A549 (cell line): ENCODE measurements at regions not wholly inside any gene's neighbourhood (a gene's known extent, or its start where the extent isn't known, plus 50 kb on each side); places are given as distances from the start of the nearest gene placed in this dataset.

Source experiments
- ATAC-seq, 2 experiments: fragments of 200-7000 bp in 1 of 2; fragments of >200 bp in 1 of 2; cut with Nextera tagmentation in 1 of 2; cut with Tn5 transposase in 1 of 2; 3 replicates each; pipeline versions ENCODE4 v1.8.0 to v1.9.1; 2018 to 2020; ENCODE audit warnings: mild to moderate bottlenecking in 1 of 2, moderate library complexity in 1 of 2
- CTCF ChIA-PET: fragments of 300-600 bp; sonication (Branson Sonifier 250); formaldehyde crosslinking; extraction: SDS; loops from one replicate; lab custom pipeline; 2021; ENCODE audit warnings: antibody characterized with exemption, inconsistent platforms; lab: Yijun Ruan, JAX
- POLR2A ChIA-PET: fragments of 350-600 bp; formaldehyde crosslinking; extraction: SDS; loops from one replicate; lab custom pipeline; 2021; ENCODE audit warnings: antibody characterized with exemption, inconsistent platforms; lab: Yijun Ruan, JAX
- DNase-seq, 2 experiments: peaks; one replicate each; pipeline versions ENCODE4 v3.0.0 to v3.0.0-alpha.2; 2011 to 2016; ENCODE audit warnings: low read depth in 1 of 2, low spot score in 1 of 2
- FAIRE-seq: peaks from 2 replicates; lab custom pipeline; 2011; peaks lifted over from hg19 to GRCh38; lab: Jason Lieb, UNC
- H3K27ac ChIP-seq, 2 experiments: fragments of >200 bp; sonication (Bioruptor Twin); formaldehyde crosslinking; 3 replicates each; pipeline ENCODE4 v1.5.1; 2016 to 2017
- H3K4me1 ChIP-seq: fragments of >200 bp; sonication (Bioruptor Twin); formaldehyde crosslinking; 3 replicates; pipeline ENCODE4 v1.6.1; 2016
- H3K4me2 ChIP-seq: fragments of >200 bp; sonication (Bioruptor Twin); formaldehyde crosslinking; 3 replicates; pipeline ENCODE4 v1.6.1; 2016
- H3K4me3 ChIP-seq: fragments of >200 bp; sonication (Bioruptor Twin); formaldehyde crosslinking; 3 replicates; pipeline ENCODE4 v1.5.1; 2016
- H3K9me3 ChIP-seq: fragments of >200 bp; sonication (Bioruptor Twin); formaldehyde crosslinking; 3 replicates; pipeline ENCODE4 v1.6.1; 2016
- BHLHE40 ChIP-seq: IDR thresholded peaks from 2 replicates; pipeline ENCODE4 v1.6.1; 2012; ENCODE audit warnings: low read depth, low read length, inconsistent platforms
- CBX2 ChIP-seq: fragments of 200-600 bp; sonication (generic); IDR thresholded peaks from 2 replicates; pipeline ENCODE4 v1.6.1; 2016; ENCODE audit warnings: low read depth, mild to moderate bottlenecking, borderline replicate concordance
- CHD2 ChIP-seq: fragments of 150-350 bp; IDR thresholded peaks from 2 replicates; pipeline ENCODE4 v1.6.1; 2014; ENCODE audit warnings: low read length; ENCODE audit not compliant: partially characterized antibody
- EP300 ChIP-seq, 2 experiments: fragments of >200 bp; sonication (Bioruptor Twin); formaldehyde crosslinking; IDR thresholded peaks; 2 replicates in 1 of 2; 3 replicates in 1 of 2; pipeline ENCODE4 v1.6.1; 2016 to 2017
- FOSB ChIP-seq: fragments of 250-450 bp; sonication (Bioruptor Pico); IDR thresholded peaks from 2 replicates; pipeline ENCODE4 v1.5.0; 2020; ENCODE audit warnings: mild to moderate bottlenecking, moderate library complexity
- FOXS1 ChIP-seq: fragments of 250-450 bp; sonication (Bioruptor Pico); IDR thresholded peaks from 2 replicates; pipeline ENCODE4 v1.5.0; 2020; ENCODE audit warnings: mild to moderate bottlenecking, moderate library complexity
- HDAC2 ChIP-seq: fragments of 200-600 bp; sonication (generic); IDR thresholded peaks from 2 replicates; pipeline ENCODE4 v1.6.1; 2016
- HEYL ChIP-seq: fragments of 250-450 bp; sonication (Bioruptor Pico); IDR thresholded peaks from 2 replicates; pipeline ENCODE4 v1.8.0; 2021; ENCODE audit warnings: mild to moderate bottlenecking, moderate library complexity
- JUN ChIP-seq, 2 experiments: fragments of >200 bp; sonication (Bioruptor Twin); formaldehyde crosslinking; IDR thresholded peaks; 2 replicates in 1 of 2; 3 replicates in 1 of 2; pipeline ENCODE4 v1.6.1; 2016 to 2017
- JUNB ChIP-seq: fragments of >200 bp; sonication (Bioruptor Twin); formaldehyde crosslinking; IDR thresholded peaks from 2 replicates; pipeline ENCODE4 v1.6.1; 2016
- KDM1A ChIP-seq: fragments of 200-600 bp; sonication (generic); IDR thresholded peaks from 2 replicates; pipeline ENCODE4 v1.6.1; 2016; ENCODE audit warnings: low read depth, mild to moderate bottlenecking
- KDM5A ChIP-seq: fragments of 200-600 bp; sonication (generic); IDR thresholded peaks from 2 replicates; pipeline ENCODE4 v1.6.1; 2016; ENCODE audit warnings: antibody characterized with exemption, mild to moderate bottlenecking
- MAZ ChIP-seq: fragments of 150-350 bp; IDR thresholded peaks from 2 replicates; pipeline ENCODE4 v1.6.1; 2014; ENCODE audit warnings: antibody characterized with exemption, low read depth, low read length, borderline replicate concordance
- NPAS2 ChIP-seq: fragments of 250-450 bp; sonication (Bioruptor Pico); IDR thresholded peaks from 2 replicates; pipeline ENCODE4 v1.8.0; 2022; ENCODE audit warnings: mild to moderate bottlenecking, moderate library complexity, borderline replicate concordance
- POLR2A ChIP-seq: IDR thresholded peaks from 2 replicates; pipeline ENCODE4 v1.6.1; 2012; ENCODE audit warnings: mild to moderate bottlenecking, low read length
- POLR2AphosphoS2 ChIP-seq: conservative IDR thresholded peaks from 2 replicates; pipeline ENCODE4 v1.6.1; 2012; ENCODE audit warnings: low read length, improper control_type of control experiment, inconsistent platforms
- RARB ChIP-seq: fragments of 250-450 bp; sonication (Bioruptor Pico); IDR thresholded peaks from 2 replicates; pipeline ENCODE4 v1.8.0; 2021; ENCODE audit warnings: mild to moderate bottlenecking, moderate library complexity
- RCOR1 ChIP-seq: fragments of 150-350 bp; IDR thresholded peaks from 2 replicates; pipeline ENCODE4 v1.6.1; 2014; ENCODE audit warnings: antibody characterized with exemption, low read length, low read depth
- TFCP2L1 ChIP-seq: fragments of 250-450 bp; sonication (Bioruptor Pico); IDR thresholded peaks from 2 replicates; pipeline ENCODE4 v1.5.0; 2021; ENCODE audit warnings: mild to moderate bottlenecking
- ZFP36 ChIP-seq: fragments of 450-650 bp; IDR thresholded peaks from 2 replicates; pipeline ENCODE4 v1.6.1; 2014; ENCODE audit warnings: borderline replicate concordance; ENCODE audit not compliant: partially characterized antibody
- WGBS: methylation state at CpG from one replicate; pipeline ENCODE4 v1.1.6; 2017; ENCODE audit errors: missing lambda C conversion rate; 5-methylcytosine and 5-hydroxymethylcytosine counted together
- TF ChIP-seq, protein P1 (sequence below): IDR thresholded peaks from 2 replicates; pipeline ENCODE4 v1.6.1; 2012
- TF ChIP-seq, protein P2 (sequence below): fragments of >200 bp; sonication (Bioruptor Twin); formaldehyde crosslinking; IDR thresholded peaks from 2 replicates; pipeline ENCODE4 v1.6.1; 2016
- TF ChIP-seq, protein P3 (sequence below): fragments of 150-350 bp; IDR thresholded peaks from 2 replicates; pipeline ENCODE4 v1.6.1; 2014; ENCODE audit warnings: low read depth, mild to moderate bottlenecking, low read length
- TF ChIP-seq, protein P4 (sequence below): IDR thresholded peaks from 2 replicates; pipeline ENCODE4 v1.6.1; 2012; ENCODE audit warnings: low read depth, borderline replicate concordance
- TF ChIP-seq, protein P5 (sequence below): fragments of >200 bp; sonication (Bioruptor Twin); formaldehyde crosslinking; IDR thresholded peaks from 3 replicates; pipeline ENCODE4 v1.5.1; 2016

DNA sequence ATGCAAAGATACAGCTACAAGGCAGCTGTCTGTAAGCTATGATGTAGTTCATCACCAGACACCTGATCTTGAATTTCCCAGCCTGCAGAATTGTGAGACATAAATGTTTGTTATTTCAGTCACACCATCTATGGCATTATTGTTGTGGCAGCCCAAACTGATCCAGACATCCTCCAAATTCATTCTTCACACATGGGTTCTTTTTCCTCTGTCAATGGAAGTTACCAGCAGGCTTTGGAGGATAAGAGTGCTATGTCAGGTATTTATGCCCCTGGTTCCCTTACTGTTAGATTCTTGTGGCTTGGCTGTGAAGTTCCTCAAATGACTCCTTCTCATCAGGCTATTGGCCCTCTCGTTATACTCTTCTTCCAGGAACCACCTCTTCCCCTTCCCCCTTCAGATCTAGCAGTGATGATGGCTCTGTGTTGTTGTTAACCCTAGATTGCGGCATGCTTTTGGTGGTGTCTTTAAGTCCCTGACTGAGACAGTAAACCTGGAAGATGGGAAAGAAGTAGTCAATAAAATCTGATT lies 91.0 kb upstream of the CHMP2B start:
- peaks cover 14% of the 10 kb centered on the region for H3K9me3 ChIP-seq
- 64% methylated on average over 2 of the region's 2 CpGs for WGBS
- CTCF ChIA-PET: interaction anchor here (1.5 kb wide), 1 partner anchor 32 kb away, joined by 3 read pairs; no protein-coding TSS in a partner anchor
- no peaks in the 10 kb centered on the region for H3K4me1 ChIP-seq
- DNase-seq (no peak), FAIRE-seq (no peak), ATAC-seq (no peak)
- H3K4me3 ChIP-seq: no peak overlapping the region
- H3K27ac ChIP-seq: no peak overlapping the region
- POLR2A ChIA-PET: no interaction called here
- no peak overlapping the region for H3K4me2 ChIP-seq
- TF ChIP-seq HEYL (CRISPR knock-in tag): no peak
- TF ChIP-seq NPAS2 (CRISPR knock-in tag): no peak
- TF ChIP-seq, protein P1, sequence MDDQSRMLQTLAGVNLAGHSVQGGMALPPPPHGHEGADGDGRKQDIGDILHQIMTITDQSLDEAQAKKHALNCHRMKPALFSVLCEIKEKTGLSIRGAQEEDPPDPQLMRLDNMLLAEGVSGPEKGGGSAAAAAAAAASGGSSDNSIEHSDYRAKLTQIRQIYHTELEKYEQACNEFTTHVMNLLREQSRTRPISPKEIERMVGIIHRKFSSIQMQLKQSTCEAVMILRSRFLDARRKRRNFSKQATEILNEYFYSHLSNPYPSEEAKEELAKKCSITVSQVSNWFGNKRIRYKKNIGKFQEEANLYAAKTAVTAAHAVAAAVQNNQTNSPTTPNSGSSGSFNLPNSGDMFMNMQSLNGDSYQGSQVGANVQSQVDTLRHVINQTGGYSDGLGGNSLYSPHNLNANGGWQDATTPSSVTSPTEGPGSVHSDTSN: no peak
- TF ChIP-seq, protein P2, sequence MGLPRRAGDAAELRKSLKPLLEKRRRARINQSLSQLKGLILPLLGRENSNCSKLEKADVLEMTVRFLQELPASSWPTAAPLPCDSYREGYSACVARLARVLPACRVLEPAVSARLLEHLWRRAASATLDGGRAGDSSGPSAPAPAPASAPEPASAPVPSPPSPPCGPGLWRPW: no peak
- no peak for TF ChIP-seq BHLHE40
- no peak for TF ChIP-seq TFCP2L1
- no peak for TF ChIP-seq POLR2A
- no peak for TF ChIP-seq CBX2
- TF ChIP-seq KDM1A: no peak
- TF ChIP-seq RCOR1: no peak
- TF ChIP-seq FOXS1 (CRISPR knock-in tag): no peak
- no peak for TF ChIP-seq KDM5A
- no peak for TF ChIP-seq HDAC2
- no peak for TF ChIP-seq JUN (IDR thresholded peaks at IDR 0.05)
- TF ChIP-seq MAZ: no peak

DNA sequence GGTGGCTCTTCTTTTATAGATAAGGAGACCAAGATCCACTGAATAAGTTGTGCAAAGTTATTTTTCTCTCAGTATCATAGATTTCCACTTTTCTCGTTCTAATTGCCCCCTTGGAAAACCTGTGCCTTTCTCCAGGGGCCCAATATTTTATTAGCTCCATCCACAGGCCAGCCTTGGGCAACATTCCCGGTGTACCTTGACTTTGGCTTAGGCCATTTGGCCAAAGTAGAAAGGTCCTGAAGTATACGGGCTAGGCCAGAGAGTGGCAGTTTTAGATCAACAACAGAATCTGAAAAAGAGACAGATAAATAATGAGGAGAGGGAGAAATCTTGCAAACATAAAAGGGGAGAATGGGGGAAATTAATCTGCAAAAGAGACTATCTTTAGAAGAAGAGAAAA lies 91.7 kb upstream of the CHMP2B start:
- H3K4me2 ChIP-seq: no peak overlapping the region
- no peak overlapping the region for H3K27ac ChIP-seq
- DNase-seq: no peak
- no peak overlapping the region for H3K4me3 ChIP-seq
- 53% methylated on average over 3 of the region's 3 CpGs for WGBS
- no peak for FAIRE-seq
- H3K9me3 ChIP-seq: peaks cover 7% of the 10 kb centered on the region
- no peak for TF ChIP-seq FOSB
- no peak for TF ChIP-seq CHD2
- no peak for TF ChIP-seq HDAC2
- TF ChIP-seq, protein P3, sequence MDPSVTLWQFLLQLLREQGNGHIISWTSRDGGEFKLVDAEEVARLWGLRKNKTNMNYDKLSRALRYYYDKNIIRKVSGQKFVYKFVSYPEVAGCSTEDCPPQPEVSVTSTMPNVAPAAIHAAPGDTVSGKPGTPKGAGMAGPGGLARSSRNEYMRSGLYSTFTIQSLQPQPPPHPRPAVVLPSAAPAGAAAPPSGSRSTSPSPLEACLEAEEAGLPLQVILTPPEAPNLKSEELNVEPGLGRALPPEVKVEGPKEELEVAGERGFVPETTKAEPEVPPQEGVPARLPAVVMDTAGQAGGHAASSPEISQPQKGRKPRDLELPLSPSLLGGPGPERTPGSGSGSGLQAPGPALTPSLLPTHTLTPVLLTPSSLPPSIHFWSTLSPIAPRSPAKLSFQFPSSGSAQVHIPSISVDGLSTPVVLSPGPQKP: no peak
- no peak for TF ChIP-seq EP300 (IDR thresholded peaks at IDR 0.05)
- TF ChIP-seq POLR2AphosphoS2: no peak
- TF ChIP-seq, protein P4, sequence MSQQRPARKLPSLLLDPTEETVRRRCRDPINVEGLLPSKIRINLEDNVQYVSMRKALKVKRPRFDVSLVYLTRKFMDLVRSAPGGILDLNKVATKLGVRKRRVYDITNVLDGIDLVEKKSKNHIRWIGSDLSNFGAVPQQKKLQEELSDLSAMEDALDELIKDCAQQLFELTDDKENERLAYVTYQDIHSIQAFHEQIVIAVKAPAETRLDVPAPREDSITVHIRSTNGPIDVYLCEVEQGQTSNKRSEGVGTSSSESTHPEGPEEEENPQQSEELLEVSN: no peak
- TF ChIP-seq JUNB: no peak
- no peak for TF ChIP-seq RARB (CRISPR knock-in tag)
- TF ChIP-seq ZFP36: no peak
- TF ChIP-seq, protein P5, sequence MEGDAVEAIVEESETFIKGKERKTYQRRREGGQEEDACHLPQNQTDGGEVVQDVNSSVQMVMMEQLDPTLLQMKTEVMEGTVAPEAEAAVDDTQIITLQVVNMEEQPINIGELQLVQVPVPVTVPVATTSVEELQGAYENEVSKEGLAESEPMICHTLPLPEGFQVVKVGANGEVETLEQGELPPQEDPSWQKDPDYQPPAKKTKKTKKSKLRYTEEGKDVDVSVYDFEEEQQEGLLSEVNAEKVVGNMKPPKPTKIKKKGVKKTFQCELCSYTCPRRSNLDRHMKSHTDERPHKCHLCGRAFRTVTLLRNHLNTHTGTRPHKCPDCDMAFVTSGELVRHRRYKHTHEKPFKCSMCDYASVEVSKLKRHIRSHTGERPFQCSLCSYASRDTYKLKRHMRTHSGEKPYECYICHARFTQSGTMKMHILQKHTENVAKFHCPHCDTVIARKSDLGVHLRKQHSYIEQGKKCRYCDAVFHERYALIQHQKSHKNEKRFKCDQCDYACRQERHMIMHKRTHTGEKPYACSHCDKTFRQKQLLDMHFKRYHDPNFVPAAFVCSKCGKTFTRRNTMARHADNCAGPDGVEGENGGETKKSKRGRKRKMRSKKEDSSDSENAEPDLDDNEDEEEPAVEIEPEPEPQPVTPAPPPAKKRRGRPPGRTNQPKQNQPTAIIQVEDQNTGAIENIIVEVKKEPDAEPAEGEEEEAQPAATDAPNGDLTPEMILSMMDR: no peak
- ATAC-seq: no peak
- ChIA-PET CTCF (interaction anchor here (1.5 kb wide), 1 partner anchor 32 kb away, joined by 3 read pairs; no protein-coding TSS in a partner anchor), POLR2A (no interaction called here)
- H3K4me1 ChIP-seq: no peaks in the 10 kb centered on the region
